ENCODE measurements at regions not wholly inside any gene's neighbourhood (a gene's known extent, or its start where the extent isn't known, plus 50 kb on each side); places are given as distances from the start of the nearest gene placed in this dataset.
"Not testable (repeated sequence)": the region's sequence is repeated elsewhere in the genome, so short reads cannot be mapped to it uniquely, and the experiment has no call there.

DNA sequence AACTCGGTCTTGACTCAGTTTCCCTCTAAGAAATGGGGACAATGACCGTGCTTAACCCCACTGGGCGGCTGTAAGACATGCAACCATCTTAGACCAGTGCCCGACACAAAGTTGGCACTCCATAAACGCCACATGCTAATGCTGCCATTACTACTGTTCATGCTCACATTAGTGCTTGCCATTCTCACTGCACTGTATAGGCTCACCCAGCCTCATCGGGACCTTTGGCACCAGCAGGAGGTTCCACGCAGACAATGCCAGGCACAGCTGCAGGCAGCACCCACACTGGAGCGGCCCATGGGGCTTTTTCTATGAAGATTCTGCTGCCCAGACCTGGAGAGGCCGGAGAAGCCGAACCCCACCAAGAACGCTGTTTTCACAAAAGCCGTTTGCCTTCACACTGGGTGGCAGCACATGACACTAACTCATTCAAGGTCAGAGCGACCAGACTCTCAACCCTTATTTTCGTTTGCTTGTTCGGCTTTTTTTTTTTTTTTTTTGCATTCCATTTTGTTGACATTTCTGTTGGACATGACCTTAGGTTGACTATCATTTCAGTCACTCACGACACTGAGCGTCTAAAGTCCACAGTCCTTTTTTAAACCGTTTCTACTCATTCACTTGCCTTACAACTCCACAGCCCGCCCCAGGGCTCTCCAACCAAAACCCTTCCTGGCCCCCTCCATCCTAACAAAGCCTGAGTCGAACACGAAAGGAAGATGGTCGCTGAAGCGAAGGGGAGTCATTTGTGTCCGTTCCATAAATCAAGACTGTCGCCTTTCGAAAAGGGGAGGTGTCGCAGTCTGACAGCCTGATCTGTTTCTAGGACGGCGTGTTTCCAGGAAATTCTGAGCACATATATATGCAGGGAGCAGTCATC, 124.4 kb upstream of the RNF32 start:
- DNase-seq (ENCODE audit: low read depth in 2 of 2), result no peak

DNA sequence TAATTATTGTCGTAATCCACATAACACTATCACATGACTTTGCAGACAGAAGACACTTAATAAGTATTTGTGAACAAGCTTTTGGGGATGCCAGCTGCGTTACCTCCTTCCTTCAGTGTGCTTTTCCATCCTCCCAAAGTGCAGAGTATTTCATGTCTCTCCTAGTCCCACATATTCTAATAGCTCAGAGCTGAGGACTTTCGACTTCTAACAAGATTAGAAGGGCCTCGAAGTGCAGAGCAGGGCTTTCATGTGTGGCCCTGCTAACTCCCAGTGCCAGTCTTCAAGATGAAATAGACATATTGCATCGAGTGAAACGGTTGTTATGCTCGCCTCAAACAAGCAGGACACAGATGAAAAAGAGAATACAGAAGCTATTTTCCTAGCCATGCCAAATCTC, 125.7 kb upstream of the RNF32 start:
- no peak for DNase-seq (ENCODE audit: low read depth in 2 of 2)

DNA sequence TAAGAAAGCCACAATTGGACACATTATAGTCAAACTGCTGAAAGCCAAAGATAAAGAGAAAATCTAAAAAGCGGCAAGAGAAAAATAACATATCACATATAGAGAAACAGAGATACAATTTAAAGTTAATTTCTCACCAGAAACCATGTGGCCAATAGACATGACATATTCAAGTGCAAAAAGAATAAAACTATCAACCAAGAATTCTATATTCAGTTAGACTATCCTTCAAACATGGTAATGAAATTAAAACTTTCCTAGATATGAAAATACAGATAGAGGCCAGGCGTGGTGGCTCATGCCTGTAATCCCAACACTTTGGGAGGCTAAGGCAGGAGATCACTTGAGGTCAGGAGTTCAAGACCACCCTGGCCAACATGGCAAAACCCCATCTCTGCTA, 129.1 kb upstream of the RNF32 start:
- DNase-seq (ENCODE audit: low read depth in 2 of 2), result no peak

DNA sequence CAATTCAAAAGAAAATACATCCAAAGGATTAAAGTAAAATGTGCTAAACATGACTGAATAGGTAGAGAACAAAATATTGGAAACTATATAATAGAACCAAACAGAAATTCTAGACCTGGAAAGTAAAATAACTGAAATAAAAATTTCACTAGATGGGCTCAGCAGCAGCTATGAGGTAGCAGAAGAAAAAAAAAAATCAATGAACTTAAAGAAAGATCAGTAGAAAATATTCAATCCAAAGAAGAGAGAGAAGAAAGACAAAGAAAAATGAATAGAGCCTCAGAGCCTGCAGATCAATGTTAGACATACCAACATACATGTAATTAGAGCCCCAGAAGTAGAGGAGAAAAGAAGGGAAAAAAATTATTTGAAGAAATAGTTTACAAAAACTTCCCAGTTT, 129.6 kb upstream of the RNF32 start:
- DNase-seq (ENCODE audit: low read depth in 2 of 2), result no peak

DNA sequence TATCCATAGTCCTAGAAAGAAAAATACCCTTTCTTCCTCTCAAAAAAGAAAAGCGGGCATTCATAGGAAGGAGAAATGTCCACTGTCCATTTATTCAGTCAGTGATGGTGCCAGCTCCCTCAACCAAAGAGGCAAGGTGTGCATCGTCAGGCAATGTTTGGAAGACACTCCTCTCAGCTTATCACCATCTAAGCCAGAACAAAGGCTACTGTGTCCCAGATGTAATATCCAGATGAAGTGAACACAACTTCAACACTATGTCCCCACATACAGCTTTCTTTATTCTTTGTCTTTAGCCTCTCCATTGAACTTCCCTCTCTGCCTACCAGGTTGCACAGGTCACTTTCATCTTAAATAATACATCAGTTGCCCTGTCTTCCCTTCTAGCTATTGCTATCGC, 131.4 kb upstream of the RNF32 start:
- no peak for DNase-seq (ENCODE audit: low read depth in 2 of 2)

DNA sequence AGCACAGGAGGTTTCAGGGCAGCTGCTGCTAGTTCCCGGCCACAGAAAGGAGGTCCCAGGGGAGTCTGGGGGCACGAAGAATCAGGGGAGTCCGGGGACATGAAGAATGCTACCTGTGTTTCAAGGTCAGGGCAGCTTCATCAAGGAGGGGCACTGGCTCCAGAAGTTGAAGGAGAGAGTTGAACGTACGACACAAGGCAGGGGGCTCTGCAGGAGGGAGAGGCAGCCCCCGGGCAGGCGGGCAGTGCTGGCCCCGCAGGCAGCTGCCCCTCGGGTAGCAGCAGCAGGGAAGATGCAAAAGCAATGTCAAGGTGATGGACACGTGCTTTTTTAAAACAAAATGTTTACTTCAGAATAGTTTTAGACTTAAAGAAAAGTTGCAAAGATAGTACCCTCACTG, 134.7 kb upstream of the RNF32 start:
- no peak for DNase-seq (ENCODE audit: low read depth in 2 of 2)

DNA sequence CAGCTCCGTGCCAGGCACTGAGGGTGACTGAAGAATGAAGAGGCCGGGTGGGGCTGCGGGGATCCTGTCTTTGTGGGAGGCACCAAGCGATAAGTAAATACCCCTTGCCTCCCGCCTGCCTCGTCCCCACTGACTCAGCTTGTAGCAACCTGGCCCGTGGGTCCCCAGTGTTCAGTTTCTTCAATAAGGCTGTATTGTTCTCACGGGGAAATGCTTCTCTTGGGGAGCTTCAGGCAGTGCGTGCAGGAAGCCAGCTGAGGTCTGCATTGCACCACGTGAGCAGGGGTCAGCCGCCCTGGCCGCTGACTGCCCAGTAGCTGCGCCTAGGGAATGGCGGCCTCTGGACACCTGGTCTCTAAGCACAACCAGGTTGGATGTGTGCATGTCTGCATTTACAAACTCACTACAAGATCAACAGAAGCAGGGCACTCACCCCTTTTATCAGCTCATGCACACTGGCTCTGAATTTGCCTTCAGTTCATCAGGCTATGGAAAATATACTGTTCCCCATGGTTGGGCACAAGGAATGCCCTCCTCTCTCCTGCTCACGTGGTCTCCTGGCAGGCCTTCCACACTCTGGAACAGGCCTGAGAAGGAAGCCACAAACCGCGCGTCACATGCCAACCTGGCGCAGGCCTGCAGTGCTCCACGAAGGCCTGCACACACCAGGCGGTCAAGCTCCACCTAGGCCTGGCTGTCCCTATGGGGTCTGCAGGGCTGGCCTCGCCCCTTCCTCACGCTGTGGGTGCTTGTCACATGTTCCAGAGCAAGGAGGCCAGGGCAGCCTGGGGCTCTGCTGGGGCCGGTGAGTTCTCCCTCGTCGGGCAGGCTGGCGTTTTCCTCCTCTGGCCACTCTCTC, 135.7 kb upstream of the RNF32 start:
- DNase-seq (ENCODE audit: low read depth in 2 of 2), result no peak

DNA sequence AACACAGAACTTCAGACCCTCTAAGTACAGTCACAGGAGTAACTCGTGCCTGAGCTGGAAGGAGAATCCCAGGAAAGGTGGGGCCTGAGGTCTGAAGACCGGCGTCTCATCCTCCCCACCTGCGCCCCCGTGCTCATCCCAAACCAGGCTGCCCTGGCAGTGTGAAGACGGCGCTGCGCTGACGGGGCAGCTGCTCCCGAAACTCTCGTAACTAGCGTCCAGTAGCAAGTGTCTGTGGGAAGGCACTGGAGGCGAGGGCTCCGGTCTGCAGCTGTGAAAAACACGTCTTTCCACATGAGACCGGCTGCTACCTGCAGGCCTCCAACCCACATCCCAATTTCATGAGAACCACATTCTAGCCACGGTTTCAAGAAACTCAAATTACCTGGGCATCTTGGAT, 136.6 kb upstream of the RNF32 start:
- no peak for DNase-seq (ENCODE audit: low read depth in 2 of 2)

DNA sequence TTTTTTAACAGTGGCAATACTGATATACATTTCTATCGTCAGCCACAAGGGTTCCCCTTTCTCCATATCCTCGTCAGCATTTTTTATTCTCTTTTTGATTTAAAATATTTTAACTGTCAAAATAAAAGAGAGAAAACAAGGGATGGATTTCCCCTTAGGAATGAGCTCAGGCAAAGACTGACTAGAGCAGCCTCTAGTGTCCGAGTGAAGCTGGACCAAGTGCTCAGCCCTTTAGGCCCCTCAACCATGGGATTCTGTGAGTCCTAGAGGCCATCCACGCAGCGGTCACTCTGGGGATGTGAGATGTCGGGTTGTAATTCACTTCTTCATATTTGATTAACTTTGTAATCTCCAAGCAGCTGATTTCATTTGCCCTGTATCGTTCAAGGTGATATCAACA, 137.4 kb upstream of the RNF32 start:
- no peak for DNase-seq (ENCODE audit: low read depth in 2 of 2)

DNA sequence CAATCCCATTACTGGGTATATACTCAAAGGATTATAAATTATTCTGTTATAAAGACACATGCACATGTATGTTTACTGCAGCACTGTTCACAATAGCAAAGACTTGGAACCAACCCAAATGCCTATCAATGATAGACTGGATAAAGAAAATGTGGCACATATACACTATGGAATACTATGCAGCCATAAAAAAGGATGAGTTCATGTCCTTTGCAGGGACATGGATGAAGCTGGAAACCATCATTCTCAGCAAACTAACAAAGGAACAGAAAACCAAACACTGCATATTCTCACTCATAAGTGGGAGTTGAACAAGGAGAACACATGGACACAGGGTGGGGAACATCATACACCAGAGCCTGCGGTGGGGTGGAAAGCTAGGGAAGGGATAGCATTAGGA, 138.8 kb upstream of the RNF32 start:
- DNase-seq (ENCODE audit: low read depth in 2 of 2), result not testable (repeated sequence)

DNA sequence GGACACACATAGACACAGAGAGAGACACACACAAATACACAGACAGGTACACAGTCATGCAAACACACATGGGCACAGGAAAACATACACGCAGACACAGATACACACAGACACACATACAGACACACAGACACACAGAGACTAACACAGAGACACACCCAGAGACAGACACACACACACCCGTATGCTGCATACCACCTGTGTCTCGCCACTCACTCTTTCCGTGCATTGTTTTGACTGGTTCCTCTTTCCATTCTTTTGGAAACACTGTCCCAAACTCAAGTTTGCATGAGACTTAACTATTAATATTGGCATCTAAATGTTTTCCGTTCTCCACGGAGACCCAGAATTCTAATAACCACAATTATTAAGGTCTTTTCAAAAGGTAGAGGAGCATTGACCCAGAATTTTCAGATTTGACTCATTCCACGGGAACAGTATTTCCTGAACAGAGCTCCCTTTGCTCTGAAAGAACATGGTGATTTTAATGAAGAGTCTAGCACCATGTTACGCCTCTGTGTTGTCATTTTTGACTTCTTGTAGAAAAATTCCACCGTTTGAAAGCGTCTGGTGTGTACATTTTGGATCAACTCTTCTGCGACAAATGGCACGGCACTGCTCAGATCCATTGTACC, 141.2 kb upstream of the RNF32 start:
- DNase-seq (ENCODE audit: low read depth in 2 of 2), result no peak

DNA sequence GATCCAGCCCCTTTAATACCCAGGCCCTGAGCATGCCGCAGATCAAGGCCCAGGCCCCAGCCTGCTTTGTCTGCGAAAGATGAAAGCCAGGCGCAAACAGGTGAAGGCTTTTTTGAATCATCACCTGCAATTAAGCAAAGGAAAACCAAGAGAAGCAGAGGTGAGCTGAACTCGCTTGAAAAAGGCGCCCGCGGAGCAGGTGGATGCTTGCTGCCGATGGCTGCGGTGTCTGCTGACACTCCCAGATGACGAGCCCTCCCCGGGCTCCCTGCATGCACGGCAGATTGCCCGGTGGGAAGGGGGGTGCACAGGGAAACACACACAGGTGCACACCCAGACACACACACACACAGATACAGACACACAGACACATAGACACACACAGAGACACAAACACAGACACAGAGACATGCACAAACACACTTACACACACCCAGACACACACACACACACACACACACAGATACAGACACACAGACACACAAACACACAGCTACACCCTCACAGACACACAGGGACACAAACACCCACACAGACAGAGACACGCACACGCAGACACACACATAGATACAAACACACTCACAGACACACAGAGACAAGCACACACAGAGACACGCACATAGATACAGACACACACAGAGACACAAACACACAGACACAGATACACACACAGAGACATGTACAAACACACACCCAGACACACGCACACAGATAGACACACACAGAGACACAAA, 142.6 kb upstream of the RNF32 start:
- DNase-seq (ENCODE audit: low read depth in 2 of 2), result no peak

DNA sequence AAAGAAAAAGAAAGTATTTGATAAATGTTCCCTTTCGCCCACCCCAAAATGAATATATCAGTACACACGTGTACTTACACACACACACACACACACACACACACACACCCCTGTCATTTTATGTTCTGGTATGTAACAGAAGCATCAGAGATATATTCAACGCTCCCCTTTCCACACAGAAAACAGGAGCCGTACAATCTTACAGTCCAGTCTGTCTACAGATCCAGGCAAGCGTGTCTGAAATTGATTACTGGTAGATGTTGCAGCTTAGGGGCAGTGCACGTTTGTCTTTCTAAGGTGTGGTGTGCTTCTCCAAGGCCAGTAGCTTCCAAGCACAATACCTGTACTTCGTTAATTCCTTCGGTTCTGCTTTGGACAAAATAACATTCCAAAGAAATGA, 143.7 kb upstream of the RNF32 start:
- no peak for DNase-seq (ENCODE audit: low read depth in 2 of 2)

DNA sequence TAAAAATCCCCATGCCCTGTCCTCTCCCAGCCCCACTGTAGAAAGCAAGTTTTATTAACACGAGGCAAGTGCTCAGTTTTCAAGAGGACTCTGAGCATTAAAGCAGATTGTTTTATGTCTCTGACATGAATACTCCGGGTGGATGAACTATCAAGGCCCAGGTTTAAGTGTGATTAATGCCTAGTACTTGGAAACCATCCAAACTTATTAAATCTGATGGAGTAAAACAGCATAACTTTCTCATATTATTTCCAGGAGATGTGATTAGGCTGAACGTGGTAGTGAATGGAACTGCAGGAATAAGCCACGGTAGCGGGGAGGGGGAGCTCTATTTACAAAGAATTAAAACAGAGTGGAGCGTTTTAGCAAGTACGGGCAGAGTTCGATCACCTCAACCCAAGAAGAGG, 144.2 kb upstream of the RNF32 start:
- DNase-seq (ENCODE audit: low read depth in 2 of 2), result no peak

DNA sequence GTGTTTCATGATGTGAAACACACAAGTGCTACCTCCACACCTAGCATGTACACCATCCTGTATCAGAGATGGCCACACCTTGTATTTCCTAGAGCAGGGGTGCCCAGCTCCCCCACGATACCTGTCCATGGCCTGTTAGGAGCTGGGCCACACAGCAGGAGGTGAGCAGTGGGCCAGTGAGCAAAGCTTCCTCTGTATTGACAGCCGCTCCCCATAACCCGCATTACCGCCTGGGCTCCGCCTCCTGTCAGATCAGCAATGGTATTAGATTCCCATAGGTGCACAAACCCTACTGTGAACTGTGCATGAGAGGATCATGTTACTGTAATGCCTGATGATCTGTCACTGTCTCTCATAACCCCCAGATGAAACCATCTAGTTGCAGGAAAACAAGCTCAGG, 145.6 kb upstream of the RNF32 start:
- DNase-seq (ENCODE audit: low read depth in 2 of 2), result no peak

DNA sequence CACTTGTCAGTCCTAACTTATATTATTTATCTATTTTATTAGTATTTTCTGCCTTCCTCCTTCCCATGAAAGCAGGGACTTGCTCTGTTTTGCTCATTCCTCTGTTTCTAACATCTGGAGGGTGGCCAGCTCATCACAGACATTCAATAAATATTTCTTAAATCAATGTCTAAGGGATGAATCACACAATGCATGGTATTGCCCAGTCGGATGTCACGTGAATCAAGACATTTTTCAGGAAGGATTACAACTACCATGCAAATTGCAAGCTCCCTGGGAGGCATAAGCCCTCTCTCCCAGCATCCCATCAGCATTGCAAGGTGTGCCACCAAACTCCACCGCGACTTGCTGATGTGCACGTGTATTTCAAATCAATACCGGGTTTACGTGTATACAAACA, 146.6 kb upstream of the RNF32 start:
- no peak for DNase-seq (ENCODE audit: low read depth in 2 of 2)

DNA sequence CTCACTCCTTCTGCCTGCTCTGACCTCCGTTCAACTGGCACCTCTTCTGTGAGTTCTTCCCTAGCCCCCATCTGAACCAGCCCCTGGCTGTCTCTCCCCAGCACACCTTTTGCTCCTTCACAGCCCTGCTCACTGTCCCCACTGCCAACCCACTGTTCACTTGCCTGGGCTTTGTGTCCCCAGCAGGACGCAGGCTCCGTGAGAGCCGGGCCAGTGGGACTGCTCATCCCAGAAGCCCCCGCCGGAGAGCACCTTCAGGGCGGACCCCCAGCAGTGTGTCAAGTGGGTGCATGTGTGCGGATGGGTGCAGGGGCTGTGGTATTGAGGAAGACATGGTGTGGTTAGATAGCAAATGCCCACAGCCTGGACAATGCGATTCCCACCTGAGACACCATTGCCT, 148.4 kb upstream of the RNF32 start:
- DNase-seq (ENCODE audit: low read depth in 2 of 2), result no peak

DNA sequence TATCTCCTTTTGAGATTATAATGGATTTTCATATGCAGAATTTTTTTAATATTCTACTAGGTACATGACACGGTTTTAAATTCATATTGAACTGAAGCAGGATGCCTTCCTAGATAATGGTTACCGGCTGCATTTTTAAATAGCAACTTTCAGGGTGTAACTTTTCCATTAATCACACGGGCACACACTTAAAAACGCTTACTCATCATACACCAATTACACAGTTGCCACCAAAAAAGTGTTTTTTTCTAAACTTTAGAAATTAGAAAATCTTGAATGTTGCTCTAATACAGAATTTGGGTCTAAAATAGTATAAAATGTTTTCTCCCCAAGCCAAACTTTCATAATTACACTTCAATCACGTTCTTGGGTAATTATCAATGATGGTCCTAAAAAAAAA, 149.1 kb upstream of the RNF32 start:
- no peak for DNase-seq (ENCODE audit: low read depth in 2 of 2)

DNA sequence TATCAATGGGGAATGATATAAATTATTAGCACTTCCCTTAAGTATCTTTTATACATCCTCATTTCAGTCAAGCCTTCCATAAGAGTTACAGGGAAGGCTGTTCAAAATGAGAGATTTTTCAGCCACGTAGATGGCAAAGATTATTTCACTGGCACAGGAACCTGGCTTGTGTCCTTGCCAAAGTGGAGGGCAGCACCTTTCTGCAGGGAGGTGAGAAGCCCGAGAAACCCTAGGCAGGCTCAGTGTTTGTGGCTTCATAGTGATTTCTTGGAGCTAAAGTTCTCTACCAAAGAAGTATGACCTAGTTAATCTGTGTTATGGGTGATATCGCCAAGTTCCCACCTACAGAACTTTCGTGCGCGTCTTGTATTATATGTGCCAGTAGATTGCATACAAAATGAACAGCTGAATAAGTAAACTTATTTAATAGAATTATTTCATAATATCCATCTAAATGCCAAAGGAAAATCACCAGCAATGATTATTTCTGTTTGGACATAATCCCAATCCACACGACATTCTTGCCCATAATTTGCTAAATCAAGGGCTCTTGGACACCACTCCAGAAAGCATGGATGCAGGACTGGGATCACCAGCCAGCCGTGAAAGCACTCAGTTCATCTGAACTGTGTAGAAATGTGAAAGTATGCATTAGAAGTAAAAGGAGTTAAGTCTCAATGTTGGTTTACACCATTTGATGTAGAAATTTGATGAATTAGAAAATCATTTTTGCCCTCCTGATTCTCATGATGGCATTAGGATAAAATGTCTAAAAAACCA, 150.4 kb upstream of the RNF32 start:
- no peak for DNase-seq (ENCODE audit: low read depth in 2 of 2)

DNA sequence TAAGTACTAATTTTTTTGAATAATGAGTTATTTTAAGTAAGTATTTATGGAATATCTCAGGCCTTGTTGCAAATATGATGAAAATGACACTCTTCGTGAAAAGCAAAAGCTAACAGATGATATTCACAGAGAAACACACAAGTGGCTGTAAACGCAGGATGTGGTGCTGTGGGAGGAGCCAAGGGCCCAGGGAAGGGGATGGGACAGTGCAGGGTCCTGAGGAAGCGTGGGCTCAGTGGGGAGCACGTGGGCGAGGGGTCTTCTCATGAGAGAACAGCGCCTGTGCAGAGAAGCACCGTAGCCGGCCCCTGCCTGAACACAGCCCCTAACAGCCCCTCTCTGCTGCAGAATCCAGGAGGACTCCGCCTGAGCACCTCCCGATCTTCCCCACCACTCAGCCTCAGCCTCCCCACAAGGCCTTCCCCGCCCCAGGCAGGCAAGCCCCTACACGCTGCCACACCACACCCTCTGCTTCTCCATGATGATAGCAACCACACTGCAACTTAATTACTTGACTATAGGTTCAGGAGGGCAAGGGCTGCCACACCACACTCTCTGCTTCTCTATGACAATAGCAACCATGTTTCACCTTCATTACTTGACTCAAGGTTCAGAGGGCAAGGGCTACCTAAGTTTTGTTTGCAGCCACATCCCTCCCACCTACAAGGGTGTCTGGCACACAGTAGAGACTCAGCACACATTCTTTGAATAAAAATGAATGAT, 152.6 kb upstream of the RNF32 start:
- DNase-seq (ENCODE audit: low read depth in 2 of 2), result no peak

Data from stimulated activated CD4-positive, alpha-beta T cell treated with anti-CD3 and anti-CD28 coated beads, Interleukin-15, amount 100 ng/mL, for 48 hours (primary cell).